ENCODE measurements at regions not wholly inside any gene's neighbourhood (a gene's known extent, or its start where the extent isn't known, plus 50 kb on each side); places are given as distances from the start of the nearest gene placed in this dataset.

DNA sequence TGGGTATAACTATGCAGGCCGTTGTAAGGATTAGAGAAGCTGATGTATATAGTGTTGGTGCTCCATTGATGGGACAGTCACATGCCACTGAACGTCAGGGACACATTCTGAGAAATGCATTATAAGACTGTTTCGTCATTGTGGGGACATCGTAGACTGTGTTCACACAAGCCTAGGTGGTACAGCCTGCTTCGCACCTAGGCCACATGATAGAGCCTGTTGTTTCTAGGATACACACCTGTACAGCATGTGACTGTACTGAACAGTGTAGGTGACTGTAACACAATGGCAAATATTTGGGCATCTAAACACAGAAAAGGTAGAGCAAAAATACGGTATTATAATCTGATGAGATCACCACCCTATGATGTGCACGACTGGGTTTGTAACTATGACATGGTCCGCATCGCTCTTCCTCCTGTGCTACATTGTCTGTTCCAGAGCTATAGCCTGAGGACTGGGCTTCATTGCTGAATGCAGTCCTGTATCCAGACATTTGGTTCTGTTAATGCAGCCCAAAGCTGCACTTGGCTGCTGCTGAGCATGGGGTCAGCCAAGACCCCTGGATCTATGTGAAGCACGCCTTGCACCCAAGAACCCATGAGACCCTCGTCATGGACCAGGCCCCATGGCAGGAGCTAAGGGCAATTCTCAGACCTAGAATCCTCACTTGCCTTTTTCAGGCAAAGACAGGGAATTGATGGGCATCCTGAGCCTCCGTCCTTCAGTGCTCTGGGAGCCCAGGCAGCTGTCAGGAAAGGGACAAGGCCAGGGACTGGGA is 51.1 kb upstream of the THY1 start:
- no peak for DNase-seq

DNA sequence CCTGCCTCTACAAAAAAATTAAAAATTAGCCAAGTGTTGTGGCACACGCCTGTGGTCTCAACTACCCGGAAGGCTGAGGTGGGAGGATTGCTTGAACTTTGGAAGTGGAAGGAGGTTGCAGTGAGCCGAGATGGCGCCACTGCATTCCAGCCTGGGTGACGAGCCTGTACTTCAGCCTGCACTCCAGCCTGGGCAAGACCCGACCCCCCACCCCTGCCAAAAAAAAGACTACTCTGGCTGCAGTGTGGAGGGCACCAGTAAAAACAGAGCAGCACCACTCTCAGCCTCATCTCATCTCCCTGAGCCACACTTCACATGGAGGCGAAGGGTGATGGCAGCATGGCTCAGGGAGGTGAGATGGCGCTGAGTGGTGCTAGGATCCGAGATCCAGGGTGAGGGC is 50.3 kb upstream of the THY1 start:
- no peak for DNase-seq

DNA sequence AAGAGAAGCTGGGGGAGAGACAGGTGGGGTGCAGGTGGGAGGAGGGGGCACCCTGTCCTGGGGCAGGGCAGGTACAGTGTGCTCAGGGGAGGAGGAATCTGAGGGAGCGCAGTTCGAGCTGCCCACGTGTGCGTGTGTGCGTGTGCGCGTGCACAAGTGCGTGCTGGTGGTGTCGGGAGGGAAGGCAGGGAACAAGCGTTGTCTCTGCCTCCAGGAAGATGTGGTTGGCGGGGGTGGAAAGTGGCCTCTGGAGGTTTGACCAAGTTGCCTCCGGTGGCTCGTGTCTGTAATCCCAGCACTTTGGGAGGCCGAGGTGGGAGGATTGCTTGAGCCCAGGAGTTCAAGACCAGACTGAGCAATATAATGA is 49.9 kb upstream of the THY1 start:
- no peak for DNase-seq

Measured in C1 segment of cervical spinal cord (tissue), 14 donors.